ENCODE measurements at regions not wholly inside any gene's neighbourhood (a gene's known extent, or its start where the extent isn't known, plus 50 kb on each side); places are given as distances from the start of the nearest gene placed in this dataset.

DNA sequence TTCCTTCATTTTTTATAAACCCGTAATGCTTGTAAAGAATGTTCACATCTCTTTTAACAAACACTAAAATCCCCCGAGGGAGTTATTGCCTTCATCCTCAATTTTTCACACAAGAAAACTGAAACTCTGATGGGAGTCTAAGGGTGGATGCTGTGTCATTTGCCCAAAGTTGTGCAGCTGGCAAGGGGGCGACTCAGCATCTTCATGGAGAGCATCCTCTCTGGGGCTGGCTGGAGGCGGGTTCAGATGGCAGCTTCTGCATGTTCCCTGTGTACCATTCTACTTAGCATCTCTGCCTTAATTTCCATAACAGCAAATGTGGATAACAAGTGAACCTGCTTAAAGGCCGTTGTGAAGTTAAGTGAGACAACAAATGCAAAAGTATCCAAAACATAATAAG, 256.4 kb downstream of the IRS2 start:
- no peaks in the 10 kb centered on the region for H3K36me3 Mint-ChIP-seq (ENCODE audit: low read depth)
- ChIA-PET POLR2A (no interaction called here), CTCF (no interaction called here)
- no peak overlapping the region for H3K27ac Mint-ChIP-seq
- DNase-seq, result no peak
- H3K4me1 Mint-ChIP-seq (ENCODE audit: low read depth), result no peaks in the 10 kb centered on the region
- H3K27me3 Mint-ChIP-seq (ENCODE audit: low read depth), result peaks cover 5% of the 10 kb centered on the region
- H3K9me3 Mint-ChIP-seq (ENCODE audit: insufficient read depth), result no peaks in the 10 kb centered on the region
- no peak overlapping the region for H3K4me3 Mint-ChIP-seq
- ATAC-seq, result no peak

DNA sequence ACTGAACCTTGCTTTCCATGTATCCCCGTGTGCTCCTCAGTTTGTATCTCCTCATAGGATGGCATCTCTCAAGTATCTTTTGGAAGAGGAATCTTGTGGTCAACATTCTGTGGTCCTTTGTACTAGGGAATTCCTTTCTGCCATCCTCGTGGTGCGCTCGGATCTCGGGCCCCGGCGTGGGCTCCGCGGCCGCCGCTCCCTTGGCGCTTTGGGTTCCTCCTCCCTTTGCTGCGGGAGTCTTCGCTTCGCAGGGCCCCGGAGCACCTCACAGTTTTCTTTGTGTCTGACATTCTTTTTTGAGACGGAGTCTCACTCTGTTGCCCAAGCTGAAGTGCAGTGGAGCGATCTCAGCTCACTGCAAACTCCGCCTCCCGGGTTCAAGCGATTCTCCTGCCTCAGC, 264.7 kb downstream of the IRS2 start:
- CTCF ChIA-PET, result no interaction called here
- Mint-ChIP-seq H3K27me3 (ENCODE audit: low read depth) (no peaks in the 10 kb centered on the region), H3K9me3 (ENCODE audit: insufficient read depth) (no peaks in the 10 kb centered on the region), H3K4me3 (no peak overlapping the region), H3K36me3 (ENCODE audit: low read depth) (no peaks in the 10 kb centered on the region), H3K4me1 (ENCODE audit: low read depth) (no peaks in the 10 kb centered on the region), H3K27ac (no peak overlapping the region)
- ATAC-seq (no peak), DNase-seq (no peak)
- POLR2A ChIA-PET, result no interaction called here

DNA sequence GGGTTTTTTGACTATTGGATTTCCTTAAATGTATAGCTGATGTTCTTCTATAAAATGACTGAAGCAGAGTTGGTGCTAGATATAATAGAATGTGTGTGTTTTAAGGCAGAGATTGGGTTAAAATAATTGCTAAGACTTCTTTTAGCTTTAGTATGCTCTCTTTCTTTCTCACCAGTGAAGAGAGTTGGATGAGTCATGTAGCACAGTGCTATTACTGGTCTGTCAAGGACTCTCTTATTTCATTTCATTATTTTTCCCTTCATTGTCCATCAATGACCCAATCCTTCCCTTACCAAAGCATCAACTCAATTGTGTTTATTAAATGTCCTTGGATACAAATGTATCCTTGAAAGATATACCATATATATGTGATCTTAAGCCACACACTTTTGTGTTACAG, 268.9 kb downstream of the IRS2 start:
- ChIA-PET POLR2A (no interaction called here), CTCF (no interaction called here)
- H3K9me3 Mint-ChIP-seq (ENCODE audit: insufficient read depth), result no peaks in the 10 kb centered on the region
- DNase-seq (no peak), ATAC-seq (no peak)
- no peaks in the 10 kb centered on the region for H3K27me3 Mint-ChIP-seq (ENCODE audit: low read depth)
- H3K36me3 Mint-ChIP-seq (ENCODE audit: low read depth), result no peaks in the 10 kb centered on the region
- H3K4me1 Mint-ChIP-seq (ENCODE audit: low read depth), result no peaks in the 10 kb centered on the region
- no peak overlapping the region for H3K4me3 Mint-ChIP-seq
- no peak overlapping the region for H3K27ac Mint-ChIP-seq

DNA sequence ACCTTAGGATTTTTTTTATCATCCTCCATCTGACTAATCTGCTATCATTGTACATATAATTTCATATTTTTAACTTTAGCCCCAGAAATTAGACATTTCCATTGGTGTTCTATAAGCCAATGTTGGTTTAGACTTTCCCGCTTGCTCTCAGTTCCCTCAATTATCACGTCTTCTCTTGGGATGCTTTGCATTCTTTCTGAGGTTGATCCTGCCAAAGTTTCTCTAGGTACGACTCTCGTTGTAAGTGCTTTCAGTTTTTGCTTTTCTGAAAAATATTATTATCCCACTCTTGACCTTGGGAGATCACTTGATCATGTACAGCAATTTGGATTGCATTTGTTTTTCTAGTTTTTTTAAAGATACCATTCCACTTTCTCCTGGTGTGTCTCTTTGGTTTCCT, 270.2 kb downstream of the IRS2 start:
- ATAC-seq, result no peak
- H3K4me1 Mint-ChIP-seq (ENCODE audit: low read depth), result no peaks in the 10 kb centered on the region
- H3K36me3 Mint-ChIP-seq (ENCODE audit: low read depth), result no peaks in the 10 kb centered on the region
- POLR2A ChIA-PET, result no interaction called here
- no peaks in the 10 kb centered on the region for H3K9me3 Mint-ChIP-seq (ENCODE audit: insufficient read depth)
- no peaks in the 10 kb centered on the region for H3K27me3 Mint-ChIP-seq (ENCODE audit: low read depth)
- H3K4me3 Mint-ChIP-seq, result no peak overlapping the region
- no peak for DNase-seq
- no peak overlapping the region for H3K27ac Mint-ChIP-seq
- CTCF ChIA-PET, result no interaction called here

DNA sequence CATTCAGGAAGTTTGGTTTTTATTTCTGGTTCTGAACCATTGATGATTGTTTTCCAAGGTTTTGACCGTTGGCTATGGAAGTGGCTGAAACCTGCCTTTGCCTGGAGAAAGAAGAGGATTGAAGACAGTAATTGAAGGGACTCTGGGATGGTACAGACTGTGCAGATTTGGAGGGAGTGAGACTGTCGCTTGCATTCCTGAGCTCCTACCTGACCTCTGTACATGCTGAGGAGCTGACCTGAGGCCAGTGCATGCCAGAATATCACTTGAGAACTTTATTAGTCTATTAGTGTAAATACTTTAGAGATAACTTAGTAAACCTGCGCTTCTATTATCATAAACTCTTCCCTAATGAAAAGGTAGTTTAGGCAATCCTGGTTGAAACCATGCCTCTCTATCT, 276.4 kb downstream of the IRS2 start:
- DNase-seq (no peak), ATAC-seq (no peak)
- ChIA-PET POLR2A (no interaction called here), CTCF (no interaction called here)
- H3K36me3 Mint-ChIP-seq (ENCODE audit: low read depth), result no peaks in the 10 kb centered on the region
- H3K27me3 Mint-ChIP-seq (ENCODE audit: low read depth), result no peaks in the 10 kb centered on the region
- H3K4me3 Mint-ChIP-seq, result no peak overlapping the region
- no peaks in the 10 kb centered on the region for H3K4me1 Mint-ChIP-seq (ENCODE audit: low read depth)
- no peaks in the 10 kb centered on the region for H3K9me3 Mint-ChIP-seq (ENCODE audit: insufficient read depth)
- no peak overlapping the region for H3K27ac Mint-ChIP-seq

DNA sequence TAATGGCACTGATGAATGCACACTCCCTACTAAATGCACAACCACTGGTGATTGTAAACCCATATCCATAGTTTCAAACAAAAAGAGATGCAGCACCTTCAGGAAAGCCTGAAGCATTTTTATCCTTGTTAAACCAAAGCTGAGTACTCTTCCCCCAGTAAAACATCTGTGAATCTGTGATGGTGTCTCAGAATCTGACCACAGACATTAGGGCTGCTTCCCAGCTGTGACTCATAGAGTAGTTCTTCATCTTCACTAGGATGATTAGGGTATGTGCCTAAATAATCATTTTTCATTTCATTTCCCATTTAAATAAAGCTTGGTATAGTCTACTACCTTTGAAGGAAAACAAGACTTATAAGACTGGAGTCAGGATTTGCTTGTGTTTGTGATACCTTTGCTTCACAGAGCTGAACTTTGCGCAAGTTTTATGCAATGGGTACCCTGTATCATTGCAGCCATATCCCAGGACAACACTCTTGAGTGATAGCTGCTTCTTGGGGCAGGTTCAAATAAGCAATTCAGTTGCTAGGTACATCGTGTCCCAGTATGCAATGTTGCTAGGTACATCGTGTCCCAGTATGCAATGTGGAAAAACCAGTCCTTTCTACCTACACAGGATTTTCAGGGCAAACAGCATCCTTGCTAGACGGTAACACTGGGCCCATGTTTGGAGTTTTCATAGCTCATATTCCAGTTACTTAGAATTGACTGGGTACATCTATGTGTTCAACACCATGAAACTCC, 277.1 kb downstream of the IRS2 start:
- Mint-ChIP-seq H3K4me3 (no peak overlapping the region), H3K27me3 (ENCODE audit: low read depth) (no peaks in the 10 kb centered on the region), H3K4me1 (ENCODE audit: low read depth) (no peaks in the 10 kb centered on the region), H3K9me3 (ENCODE audit: insufficient read depth) (no peaks in the 10 kb centered on the region), H3K36me3 (ENCODE audit: low read depth) (no peaks in the 10 kb centered on the region), H3K27ac (no peak overlapping the region)
- ChIA-PET CTCF (no interaction called here), POLR2A (interaction anchor here (0.6 kb wide), 1 partner anchor 392 kb away, joined by 4 read pairs; no protein-coding TSS in a partner anchor)
- ATAC-seq (no peak), DNase-seq (no peak)

DNA sequence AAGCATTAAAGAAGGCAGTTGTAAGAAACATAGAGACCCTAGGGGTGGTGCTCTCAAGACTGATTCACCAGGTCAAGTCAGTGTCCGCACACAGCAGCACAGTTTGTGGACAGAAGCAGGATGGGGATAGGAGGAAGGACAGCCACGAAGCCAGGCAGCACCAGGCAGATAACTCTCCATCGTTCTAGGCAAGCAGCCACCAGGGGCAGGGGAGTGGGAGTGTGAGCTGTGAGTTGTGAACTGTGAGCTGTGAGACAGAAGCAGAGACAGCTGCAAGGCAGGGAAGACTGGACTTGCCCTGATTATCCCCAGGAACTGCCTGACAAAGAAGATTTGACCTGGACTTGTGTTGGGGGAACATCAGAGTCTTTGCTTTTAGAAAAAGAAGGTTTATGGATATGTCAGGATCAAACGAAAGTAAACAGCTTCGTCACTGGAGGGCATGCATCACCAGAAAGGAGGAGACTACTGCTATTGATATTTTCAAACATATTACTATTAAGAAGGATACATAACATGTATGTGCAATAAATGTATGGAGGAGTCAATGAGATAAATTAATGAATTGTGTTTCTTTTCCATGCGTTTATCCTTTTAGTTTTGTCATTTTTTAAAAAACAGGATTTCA, 286.1 kb downstream of the IRS2 start:
- Mint-ChIP-seq H3K27me3 (ENCODE audit: low read depth) (no peaks in the 10 kb centered on the region), H3K27ac (no peak overlapping the region), H3K36me3 (ENCODE audit: low read depth) (no peaks in the 10 kb centered on the region), H3K4me3 (no peak overlapping the region), H3K4me1 (ENCODE audit: low read depth) (no peaks in the 10 kb centered on the region), H3K9me3 (ENCODE audit: insufficient read depth) (no peaks in the 10 kb centered on the region)
- ATAC-seq, result no peak
- ChIA-PET POLR2A (no interaction called here), CTCF (no interaction called here)
- DNase-seq, result no peak

DNA sequence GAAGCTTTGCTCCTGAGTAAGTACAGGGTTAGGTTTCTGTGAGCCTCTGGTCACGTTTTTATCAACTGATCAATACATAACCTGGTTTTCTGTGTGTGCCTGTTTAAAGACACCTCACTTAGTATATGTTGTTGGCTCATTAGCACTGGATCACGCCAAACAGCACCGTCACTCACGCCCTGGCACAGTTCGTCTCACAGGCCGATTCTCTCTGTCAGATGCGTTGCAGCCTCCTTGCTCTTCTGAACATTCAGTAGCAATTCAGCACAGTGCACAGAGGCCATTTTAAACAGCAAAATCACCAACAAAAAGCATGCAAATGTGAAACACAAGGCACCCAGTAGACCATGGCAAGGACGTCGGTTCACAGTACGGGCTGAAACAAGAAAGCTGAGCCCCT, 288.5 kb downstream of the IRS2 start:
- no peaks in the 10 kb centered on the region for H3K27me3 Mint-ChIP-seq (ENCODE audit: low read depth)
- no peak for ATAC-seq
- H3K27ac Mint-ChIP-seq, result no peak overlapping the region
- ChIA-PET CTCF (no interaction called here), POLR2A (no interaction called here)
- no peaks in the 10 kb centered on the region for H3K36me3 Mint-ChIP-seq (ENCODE audit: low read depth)
- no peak for DNase-seq
- no peaks in the 10 kb centered on the region for H3K4me1 Mint-ChIP-seq (ENCODE audit: low read depth)
- no peak overlapping the region for H3K4me3 Mint-ChIP-seq
- no peaks in the 10 kb centered on the region for H3K9me3 Mint-ChIP-seq (ENCODE audit: insufficient read depth)

DNA sequence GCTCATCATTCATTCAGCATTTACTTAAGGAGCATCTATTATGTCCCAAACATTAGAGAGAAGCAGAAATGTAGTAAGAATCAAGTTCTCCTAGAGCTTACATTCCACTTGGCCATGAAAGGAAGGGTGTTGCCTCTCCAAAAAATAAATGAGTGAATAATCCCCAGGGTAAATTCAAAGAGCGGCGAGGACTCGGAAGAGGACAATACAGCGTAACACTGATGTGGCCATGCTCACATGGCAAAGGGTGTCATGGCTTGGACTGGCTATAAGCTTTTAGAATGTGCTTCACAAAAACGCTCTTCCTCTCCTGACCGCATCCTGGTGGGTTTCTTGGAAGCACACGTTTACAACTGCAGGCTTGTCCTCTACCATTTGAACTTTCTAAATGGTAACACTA, 290.2 kb downstream of the IRS2 start:
- no peak overlapping the region for H3K27ac Mint-ChIP-seq
- no peak for ATAC-seq

DNA sequence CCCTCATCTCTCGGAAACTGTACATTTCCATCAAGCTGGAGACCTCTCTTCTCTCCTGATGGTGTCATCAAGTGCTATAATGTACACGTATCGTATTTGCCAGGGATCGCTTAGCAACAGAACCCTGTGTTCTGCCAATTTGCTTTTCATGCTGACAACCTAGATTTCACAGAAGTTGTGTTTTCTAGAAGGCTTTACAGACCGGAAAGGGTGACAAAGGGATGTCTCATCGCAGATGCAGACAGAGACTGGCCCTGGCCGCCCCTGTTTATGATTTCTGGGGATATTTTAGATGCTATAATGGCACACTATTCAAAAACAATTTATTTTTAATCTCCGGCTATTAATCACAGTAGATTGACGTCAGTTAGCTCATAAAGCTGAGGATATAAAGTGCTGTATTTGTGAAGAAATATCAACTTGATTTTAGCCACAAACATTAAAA, 291.4 kb downstream of the IRS2 start:
- H3K27ac Mint-ChIP-seq, result no peak overlapping the region
- DNase-seq, result no peak
- no peaks in the 10 kb centered on the region for H3K27me3 Mint-ChIP-seq (ENCODE audit: low read depth)
- no peak overlapping the region for H3K4me3 Mint-ChIP-seq
- CTCF ChIA-PET, result no interaction called here
- H3K36me3 Mint-ChIP-seq (ENCODE audit: low read depth), result no peaks in the 10 kb centered on the region
- POLR2A ChIA-PET, result no interaction called here
- no peak for ATAC-seq
- no peaks in the 10 kb centered on the region for H3K4me1 Mint-ChIP-seq (ENCODE audit: low read depth)
- H3K9me3 Mint-ChIP-seq (ENCODE audit: insufficient read depth), result no peaks in the 10 kb centered on the region

More for the DNA sequence above, 290.2 kb downstream of the IRS2 start:
- Mint-ChIP-seq H3K9me3 (ENCODE audit: insufficient read depth) (no peaks in the 10 kb centered on the region), H3K36me3 (ENCODE audit: low read depth) (no peaks in the 10 kb centered on the region), H3K4me3 (no peak overlapping the region), H3K4me1 (ENCODE audit: low read depth) (no peaks in the 10 kb centered on the region), H3K27me3 (ENCODE audit: low read depth) (no peaks in the 10 kb centered on the region)
- no peak for DNase-seq
- POLR2A ChIA-PET, result no interaction called here
- CTCF ChIA-PET, result no interaction called here

DNA sequence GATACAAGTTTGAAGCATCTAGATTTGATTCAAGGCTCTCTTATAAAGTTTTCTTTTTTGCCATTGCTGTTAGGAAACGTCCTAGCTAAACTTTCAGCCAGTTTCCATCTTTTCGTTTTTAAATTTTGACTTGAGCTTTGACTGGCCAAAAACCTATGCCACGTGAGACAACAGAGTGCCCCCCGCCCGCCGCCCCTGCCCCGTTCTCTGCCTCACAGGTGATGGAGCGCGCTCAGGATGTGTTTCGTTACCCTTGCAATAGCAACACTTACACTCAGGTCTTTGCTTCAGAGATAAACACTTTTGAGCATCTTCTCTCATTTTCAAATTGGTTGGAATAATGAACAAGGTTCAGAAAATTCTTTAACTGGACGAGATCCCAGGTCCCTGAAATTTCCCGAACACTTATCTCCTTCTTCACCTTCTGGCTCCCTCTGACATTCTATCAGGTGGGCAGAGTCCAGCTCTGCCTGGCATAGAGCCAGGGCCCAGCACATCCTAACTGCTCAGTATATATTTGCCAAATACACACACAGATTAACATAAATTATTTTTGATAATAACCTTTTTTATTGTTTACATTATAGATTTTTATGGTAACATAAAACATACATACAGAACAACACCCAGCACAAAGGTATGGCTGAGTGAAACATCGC, 301.1 kb downstream of the IRS2 start:
- H3K36me3 Mint-ChIP-seq (ENCODE audit: low read depth), result no peaks in the 10 kb centered on the region
- ChIA-PET POLR2A (no interaction called here), CTCF (no interaction called here)
- no peak overlapping the region for H3K27ac Mint-ChIP-seq
- ATAC-seq (no peak), DNase-seq (no peak)
- H3K4me3 Mint-ChIP-seq, result no peak overlapping the region
- H3K9me3 Mint-ChIP-seq (ENCODE audit: insufficient read depth), result no peaks in the 10 kb centered on the region
- no peaks in the 10 kb centered on the region for H3K4me1 Mint-ChIP-seq (ENCODE audit: low read depth)
- H3K27me3 Mint-ChIP-seq (ENCODE audit: low read depth), result peaks cover 2% of the 10 kb centered on the region

DNA sequence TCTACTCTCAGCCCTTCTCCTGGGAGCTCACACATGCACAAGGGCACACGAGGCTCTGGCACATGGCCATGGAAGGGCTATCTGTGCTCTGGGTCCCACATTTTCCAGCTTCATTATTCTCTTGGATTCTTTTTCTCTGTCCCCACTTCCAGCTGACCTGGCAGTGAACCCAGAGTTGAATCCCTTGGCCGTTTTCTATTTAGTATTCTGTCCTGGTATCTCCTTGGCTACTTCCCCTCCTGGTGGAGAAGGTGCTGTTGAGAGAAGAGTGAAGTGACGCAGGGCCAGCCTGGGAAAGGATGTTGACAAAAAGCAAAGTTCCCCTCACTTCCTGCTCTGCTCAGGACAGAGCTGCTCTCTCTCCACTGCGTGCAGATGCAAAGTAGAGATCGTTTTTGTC, 303.1 kb downstream of the IRS2 start:
- H3K27me3 Mint-ChIP-seq (ENCODE audit: low read depth), result peaks cover 2% of the 10 kb centered on the region
- no peaks in the 10 kb centered on the region for H3K36me3 Mint-ChIP-seq (ENCODE audit: low read depth)
- POLR2A ChIA-PET, result no interaction called here
- DNase-seq, result no peak
- no peaks in the 10 kb centered on the region for H3K9me3 Mint-ChIP-seq (ENCODE audit: insufficient read depth)
- no peak overlapping the region for H3K4me3 Mint-ChIP-seq
- no peak overlapping the region for H3K27ac Mint-ChIP-seq
- ATAC-seq, result no peak
- H3K4me1 Mint-ChIP-seq (ENCODE audit: low read depth), result no peaks in the 10 kb centered on the region
- CTCF ChIA-PET, result no interaction called here
